SK-N-MC (cell line): ENCODE measurements at regions not wholly inside any gene's neighbourhood (a gene's known extent, or its start where the extent isn't known, plus 50 kb on each side); places are given as distances from the start of the nearest gene placed in this dataset.

ENCODE experiments used
- EZH2 ChIP-seq: fragments of 200-600 bp; sonication (generic); IDR thresholded peaks from one replicate; pipeline ENCODE4 v1.6.1; 2017; ENCODE audit warnings: antibody characterized with exemption
- POLR2AphosphoS5 ChIP-seq: IDR thresholded peaks from 2 replicates; pipeline ENCODE4 v1.6.1; 2012; ENCODE audit warnings: mild to moderate bottlenecking, low read depth, low read length, borderline replicate concordance

- TF ChIP-seq EZH2 (no peak), POLR2AphosphoS5 (no peak)
Measured at GRCh38 chr3:72312339-72312738, 527.4 kb upstream of the PROK2 start.
